SK-N-SH treated with all-trans-retinoic acid at 6 μM for 48 hours (cell line): ENCODE measurements at regions not wholly inside any gene's neighbourhood (a gene's known extent, or its start where the extent isn't known, plus 50 kb on each side); places are given as distances from the start of the nearest gene placed in this dataset.
A peak's percentile ranks its signal among the peaks of the same experiment; 100 is the strongest.

Source experiments
- ATAC-seq: fragments of 200-7000 bp; cut with Tn5 transposase; 3 replicates; pipeline ENCODE4 v1.9.1; 2020; ENCODE audit warnings: mild to moderate bottlenecking, moderate library complexity
- ARNTL ChIP-seq: fragments of 450-650 bp; formaldehyde crosslinking; IDR thresholded peaks from 2 replicates; pipeline ENCODE4 v1.5.0; 2020; ENCODE audit warnings: low read depth, mild to moderate bottlenecking, moderate library complexity, borderline replicate concordance
- BACH2 ChIP-seq: fragments of 250-450 bp; sonication (Bioruptor Pico); IDR thresholded peaks from 2 replicates; pipeline ENCODE4 v1.9.0; 2021; ENCODE audit warnings: mild to moderate bottlenecking, borderline replicate concordance
- CSDC2 ChIP-seq: fragments of 250-450 bp; sonication (Bioruptor Pico); IDR thresholded peaks from 2 replicates; pipeline ENCODE4 v1.5.0; 2020; ENCODE audit warnings: mild to moderate bottlenecking, moderate library complexity
- ESRRG ChIP-seq: fragments of 250-450 bp; sonication (Bioruptor Pico); IDR thresholded peaks from 2 replicates; pipeline ENCODE4 v1.6.1; 2021; ENCODE audit warnings: mild to moderate bottlenecking
- GLIS3 ChIP-seq: fragments of 250-450 bp; sonication (Bioruptor Pico); IDR thresholded peaks from 2 replicates; pipeline ENCODE4 v1.5.0; 2020; ENCODE audit warnings: mild to moderate bottlenecking, moderate library complexity
- ISL1 ChIP-seq: fragments of 250-450 bp; sonication (Bioruptor Pico); IDR thresholded peaks from 2 replicates; pipeline ENCODE4 v2.1.2; 2022; ENCODE audit warnings: mild to moderate bottlenecking, moderate library complexity
- PPARA ChIP-seq: fragments of 250-450 bp; sonication (Bioruptor Pico); IDR thresholded peaks from 2 replicates; pipeline ENCODE4 v1.5.0; 2020; ENCODE audit warnings: mild to moderate bottlenecking, borderline replicate concordance
- SNAI2 ChIP-seq: fragments of 250-450 bp; sonication (Bioruptor Pico); IDR thresholded peaks from 2 replicates; pipeline ENCODE4 v1.5.0; 2020; ENCODE audit warnings: mild to moderate bottlenecking, moderate library complexity
- TCF4 ChIP-seq: fragments of 250-450 bp; sonication (Bioruptor Pico); IDR thresholded peaks from 2 replicates; pipeline ENCODE4 v1.8.0; 2021; ENCODE audit warnings: mild to moderate bottlenecking, moderate library complexity, borderline replicate concordance
- TOX ChIP-seq: fragments of 250-450 bp; sonication (Bioruptor Pico); IDR thresholded peaks from 2 replicates; pipeline ENCODE4 v1.8.0; 2021; ENCODE audit warnings: mild to moderate bottlenecking, moderate library complexity, borderline replicate concordance
- ZC3H10 ChIP-seq: fragments of 250-450 bp; sonication (Bioruptor Pico); IDR thresholded peaks from 2 replicates; pipeline ENCODE4 v1.5.1; 2021; ENCODE audit warnings: mild to moderate bottlenecking, moderate library complexity
- ZFP3 ChIP-seq: fragments of 250-450 bp; sonication (Bioruptor Pico); IDR thresholded peaks from 2 replicates; pipeline ENCODE4 v1.5.0; 2020; ENCODE audit warnings: mild to moderate bottlenecking, moderate library complexity
- ZFP30 ChIP-seq: fragments of 450-650 bp; formaldehyde crosslinking; IDR thresholded peaks from 2 replicates; pipeline ENCODE4 v1.5.0; 2022; ENCODE audit warnings: mild to moderate bottlenecking, moderate library complexity
- ZNF565 ChIP-seq: fragments of 450-650 bp; formaldehyde crosslinking; conservative IDR thresholded peaks from 2 replicates; pipeline ENCODE4 v1.5.0; 2020; ENCODE audit warnings: low read depth, mild to moderate bottlenecking, moderate library complexity
- ZNF70 ChIP-seq: fragments of 450-650 bp; formaldehyde crosslinking; IDR thresholded peaks from 2 replicates; pipeline ENCODE4 v1.5.0; 2020; ENCODE audit warnings: mild to moderate bottlenecking, moderate library complexity
- ZNF8 ChIP-seq: fragments of 450-650 bp; formaldehyde crosslinking; IDR thresholded peaks from 2 replicates; pipeline ENCODE4 v1.5.0; 2020; ENCODE audit warnings: mild to moderate bottlenecking, moderate library complexity
- TF ChIP-seq, protein P1 (sequence below): fragments of 250-450 bp; sonication (Bioruptor Pico); IDR thresholded peaks from 2 replicates; pipeline ENCODE4 v1.5.0; 2020; ENCODE audit warnings: mild to moderate bottlenecking, moderate library complexity
- TF ChIP-seq, protein P2 (sequence below): fragments of 250-450 bp; sonication (Bioruptor Pico); IDR thresholded peaks from 2 replicates; pipeline ENCODE4 v1.5.1; 2021; ENCODE audit warnings: mild to moderate bottlenecking, moderate library complexity
- TF ChIP-seq, protein P3 (sequence below): fragments of 250-450 bp; sonication (Bioruptor Pico); IDR thresholded peaks from 2 replicates; pipeline ENCODE4 v1.5.1; 2020; ENCODE audit warnings: low read depth, mild to moderate bottlenecking, moderate library complexity
- TF ChIP-seq, protein P4 (sequence below): fragments of 250-450 bp; sonication (Bioruptor Pico); IDR thresholded peaks from 2 replicates; pipeline ENCODE4 v1.8.0; 2021; ENCODE audit warnings: low read depth, mild to moderate bottlenecking, moderate library complexity, borderline replicate concordance

DNA sequence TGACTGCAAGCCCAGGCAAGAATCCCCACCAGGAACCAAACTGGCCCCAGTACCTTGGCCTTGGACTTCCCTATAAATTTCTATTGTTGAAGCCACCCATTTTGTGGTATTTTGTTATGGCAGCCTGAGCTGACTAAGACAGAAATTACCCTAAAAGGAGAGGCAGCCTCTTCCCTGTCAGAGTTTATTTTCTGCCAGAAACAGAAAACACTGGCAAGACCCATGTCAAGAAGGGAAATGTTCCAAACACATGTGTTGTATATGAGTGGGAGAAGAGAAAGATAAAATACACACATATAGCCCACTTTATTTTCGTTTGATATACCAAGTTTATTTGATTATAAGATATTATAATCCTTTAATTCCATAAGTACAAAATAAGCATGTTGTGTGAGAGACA is 225.1 kb upstream of the FSHR start:
- TF ChIP-seq BACH2: no peak
- no peak for TF ChIP-seq ESRRG (CRISPR knock-in tag)
- TF ChIP-seq, protein P1, sequence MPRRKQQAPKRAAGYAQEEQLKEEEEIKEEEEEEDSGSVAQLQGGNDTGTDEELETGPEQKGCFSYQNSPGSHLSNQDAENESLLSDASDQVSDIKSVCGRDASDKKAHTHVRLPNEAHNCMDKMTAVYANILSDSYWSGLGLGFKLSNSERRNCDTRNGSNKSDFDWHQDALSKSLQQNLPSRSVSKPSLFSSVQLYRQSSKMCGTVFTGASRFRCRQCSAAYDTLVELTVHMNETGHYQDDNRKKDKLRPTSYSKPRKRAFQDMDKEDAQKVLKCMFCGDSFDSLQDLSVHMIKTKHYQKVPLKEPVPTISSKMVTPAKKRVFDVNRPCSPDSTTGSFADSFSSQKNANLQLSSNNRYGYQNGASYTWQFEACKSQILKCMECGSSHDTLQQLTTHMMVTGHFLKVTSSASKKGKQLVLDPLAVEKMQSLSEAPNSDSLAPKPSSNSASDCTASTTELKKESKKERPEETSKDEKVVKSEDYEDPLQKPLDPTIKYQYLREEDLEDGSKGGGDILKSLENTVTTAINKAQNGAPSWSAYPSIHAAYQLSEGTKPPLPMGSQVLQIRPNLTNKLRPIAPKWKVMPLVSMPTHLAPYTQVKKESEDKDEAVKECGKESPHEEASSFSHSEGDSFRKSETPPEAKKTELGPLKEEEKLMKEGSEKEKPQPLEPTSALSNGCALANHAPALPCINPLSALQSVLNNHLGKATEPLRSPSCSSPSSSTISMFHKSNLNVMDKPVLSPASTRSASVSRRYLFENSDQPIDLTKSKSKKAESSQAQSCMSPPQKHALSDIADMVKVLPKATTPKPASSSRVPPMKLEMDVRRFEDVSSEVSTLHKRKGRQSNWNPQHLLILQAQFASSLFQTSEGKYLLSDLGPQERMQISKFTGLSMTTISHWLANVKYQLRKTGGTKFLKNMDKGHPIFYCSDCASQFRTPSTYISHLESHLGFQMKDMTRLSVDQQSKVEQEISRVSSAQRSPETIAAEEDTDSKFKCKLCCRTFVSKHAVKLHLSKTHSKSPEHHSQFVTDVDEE (CRISPR knock-in tag): no peak
- TF ChIP-seq CSDC2 (CRISPR knock-in tag): no peak
- no peak for TF ChIP-seq TCF4 (CRISPR knock-in tag)
- no peak for TF ChIP-seq ZNF70 (CRISPR knock-in tag)
- no peak for TF ChIP-seq ZNF565 (CRISPR knock-in tag)
- no peak for TF ChIP-seq ISL1 (CRISPR knock-in tag)
- TF ChIP-seq ARNTL (CRISPR knock-in tag): no peak
- TF ChIP-seq PPARA (CRISPR knock-in tag): no peak
- no peak for TF ChIP-seq ZFP3 (CRISPR knock-in tag)
- TF ChIP-seq ZC3H10: no peak
- TF ChIP-seq, protein P2, sequence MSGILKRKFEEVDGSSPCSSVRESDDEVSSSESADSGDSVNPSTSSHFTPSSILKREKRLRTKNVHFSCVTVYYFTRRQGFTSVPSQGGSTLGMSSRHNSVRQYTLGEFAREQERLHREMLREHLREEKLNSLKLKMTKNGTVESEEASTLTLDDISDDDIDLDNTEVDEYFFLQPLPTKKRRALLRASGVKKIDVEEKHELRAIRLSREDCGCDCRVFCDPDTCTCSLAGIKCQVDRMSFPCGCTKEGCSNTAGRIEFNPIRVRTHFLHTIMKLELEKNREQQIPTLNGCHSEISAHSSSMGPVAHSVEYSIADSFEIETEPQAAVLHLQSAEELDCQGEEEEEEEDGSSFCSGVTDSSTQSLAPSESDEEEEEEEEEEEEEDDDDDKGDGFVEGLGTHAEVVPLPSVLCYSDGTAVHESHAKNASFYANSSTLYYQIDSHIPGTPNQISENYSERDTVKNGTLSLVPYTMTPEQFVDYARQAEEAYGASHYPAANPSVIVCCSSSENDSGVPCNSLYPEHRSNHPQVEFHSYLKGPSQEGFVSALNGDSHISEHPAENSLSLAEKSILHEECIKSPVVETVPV (CRISPR knock-in tag): no peak
- TF ChIP-seq, protein P3, sequence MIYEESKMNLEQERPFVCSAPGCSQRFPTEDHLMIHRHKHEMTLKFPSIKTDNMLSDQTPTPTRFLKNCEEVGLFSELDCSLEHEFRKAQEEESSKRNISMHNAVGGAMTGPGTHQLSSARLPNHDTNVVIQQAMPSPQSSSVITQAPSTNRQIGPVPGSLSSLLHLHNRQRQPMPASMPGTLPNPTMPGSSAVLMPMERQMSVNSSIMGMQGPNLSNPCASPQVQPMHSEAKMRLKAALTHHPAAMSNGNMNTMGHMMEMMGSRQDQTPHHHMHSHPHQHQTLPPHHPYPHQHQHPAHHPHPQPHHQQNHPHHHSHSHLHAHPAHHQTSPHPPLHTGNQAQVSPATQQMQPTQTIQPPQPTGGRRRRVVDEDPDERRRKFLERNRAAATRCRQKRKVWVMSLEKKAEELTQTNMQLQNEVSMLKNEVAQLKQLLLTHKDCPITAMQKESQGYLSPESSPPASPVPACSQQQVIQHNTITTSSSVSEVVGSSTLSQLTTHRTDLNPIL: no peak
- no peak for TF ChIP-seq ZNF8 (CRISPR knock-in tag)
- no peak for TF ChIP-seq ZFP30 (CRISPR knock-in tag)
- no peak for TF ChIP-seq GLIS3 (CRISPR knock-in tag)
- no peak for TF ChIP-seq SNAI2 (CRISPR knock-in tag)
- TF ChIP-seq, protein P4, sequence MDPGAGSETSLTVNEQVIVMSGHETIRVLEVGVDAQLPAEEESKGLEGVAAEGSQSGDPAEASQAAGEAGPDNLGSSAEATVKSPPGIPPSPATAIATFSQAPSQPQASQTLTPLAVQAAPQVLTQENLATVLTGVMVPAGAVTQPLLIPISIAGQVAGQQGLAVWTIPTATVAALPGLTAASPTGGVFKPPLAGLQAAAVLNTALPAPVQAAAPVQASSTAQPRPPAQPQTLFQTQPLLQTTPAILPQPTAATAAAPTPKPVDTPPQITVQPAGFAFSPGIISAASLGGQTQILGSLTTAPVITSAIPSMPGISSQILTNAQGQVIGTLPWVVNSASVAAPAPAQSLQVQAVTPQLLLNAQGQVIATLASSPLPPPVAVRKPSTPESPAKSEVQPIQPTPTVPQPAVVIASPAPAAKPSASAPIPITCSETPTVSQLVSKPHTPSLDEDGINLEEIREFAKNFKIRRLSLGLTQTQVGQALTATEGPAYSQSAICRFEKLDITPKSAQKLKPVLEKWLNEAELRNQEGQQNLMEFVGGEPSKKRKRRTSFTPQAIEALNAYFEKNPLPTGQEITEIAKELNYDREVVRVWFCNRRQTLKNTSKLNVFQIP (CRISPR knock-in tag): no peak
- ATAC-seq: no peak

DNA sequence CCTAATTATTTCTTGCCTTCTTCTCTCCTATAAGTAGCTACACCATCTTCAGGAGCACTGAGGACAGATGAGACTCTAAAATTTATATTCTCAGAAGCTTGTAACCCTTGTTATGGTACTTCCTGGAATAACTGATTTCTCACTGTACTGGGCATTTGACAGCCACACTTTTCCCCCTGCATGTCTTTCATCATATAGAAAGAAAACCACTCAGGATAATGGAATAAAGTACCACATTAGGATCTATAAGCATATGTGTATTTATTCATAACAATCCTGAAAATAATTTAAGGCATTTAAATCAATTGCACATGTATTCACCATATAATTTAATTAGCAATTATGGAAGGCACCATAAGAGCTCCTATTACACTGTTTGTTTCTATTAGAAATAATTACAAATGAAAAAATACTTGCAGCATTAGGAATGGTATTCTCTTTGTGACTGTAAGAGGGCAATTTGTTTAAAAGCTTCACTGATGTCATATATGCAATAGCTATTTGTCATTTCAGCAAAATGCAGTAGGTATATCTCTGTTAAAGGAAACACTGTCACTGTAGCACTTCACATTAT is 216.9 kb upstream of the FSHR start:
- no peak for ATAC-seq
- TF ChIP-seq, protein P3: no peak
- peak; percentile 77 for TF ChIP-seq TCF4 (CRISPR knock-in tag)
- peak; percentile 57 for TF ChIP-seq ISL1 (CRISPR knock-in tag)
- no peak for TF ChIP-seq ARNTL (CRISPR knock-in tag)
- no peak; the same call in 1 of the 2 replicates for TF ChIP-seq SNAI2 (CRISPR knock-in tag)
- peak; percentile 8; the same call in 1 of the 2 replicates for TF ChIP-seq ZNF8 (CRISPR knock-in tag)
- TF ChIP-seq BACH2: no peak
- no peak for TF ChIP-seq ZNF565 (CRISPR knock-in tag)

DNA sequence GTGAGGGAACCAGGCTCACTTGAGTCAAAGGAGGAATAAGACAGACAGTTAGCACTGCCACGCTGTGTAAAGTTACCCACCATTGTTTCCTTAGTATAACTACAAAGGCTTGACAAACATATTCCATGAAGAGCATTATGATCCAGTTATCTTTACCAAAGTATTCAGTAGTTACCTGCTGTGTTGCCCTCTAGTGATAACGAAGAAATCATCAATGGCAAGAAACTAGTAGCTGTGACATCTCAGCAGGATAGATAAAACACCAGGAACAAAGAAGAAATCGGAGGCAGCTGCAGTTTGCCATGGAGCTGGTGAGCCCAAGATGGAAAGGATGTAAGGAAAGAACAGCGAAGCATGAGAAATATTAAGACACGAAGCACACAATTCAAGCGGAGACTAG is 215.3 kb upstream of the FSHR start:
- no peak for ATAC-seq
- TF ChIP-seq TOX (CRISPR knock-in tag) (no peak), ZFP30 (CRISPR knock-in tag) (no peak), TCF4 (CRISPR knock-in tag) (no peak), CSDC2 (CRISPR knock-in tag) (no peak), GLIS3 (CRISPR knock-in tag) (no peak), ZNF70 (CRISPR knock-in tag) (no peak), PPARA (CRISPR knock-in tag) (no peak), ESRRG (CRISPR knock-in tag) (no peak), ARNTL (CRISPR knock-in tag) (no peak), ZNF8 (CRISPR knock-in tag) (no peak)
- TF ChIP-seq, protein P2 (CRISPR knock-in tag): no peak
- TF ChIP-seq, protein P3: no peak
- TF ChIP-seq, protein P1 (CRISPR knock-in tag): no peak
